Activated naive CD4-positive, alpha-beta T cell treated with anti-CD3 and anti-CD28 coated beads, Interleukin-2, amount 10 ng/mL, durations not matched to agents 7 days and 5 days (primary cell): ENCODE measurements at regions not wholly inside any gene's neighbourhood (a gene's known extent, or its start where the extent isn't known, plus 50 kb on each side); places are given as distances from the start of the nearest gene placed in this dataset.

ENCODE experiments used
- CTCF ChIA-PET: fragments of 350-600 bp; sonication (Branson Sonifier 250); formaldehyde crosslinking; loops from one replicate; lab custom pipeline; 2021; ENCODE audit warnings: antibody characterized with exemption; lab: Charles Lee
- DNase-seq: peaks from one replicate; pipeline ENCODE4 v3.0.0-alpha.2; 2020
- H3K27ac Mint-ChIP-seq: one replicate; pipeline ENCODE4 v1.8.0; 2021; ENCODE audit warnings: mild to moderate bottlenecking, moderate library complexity, mixed read lengths
- H3K27me3 Mint-ChIP-seq: one replicate; pipeline ENCODE4 v1.8.0; 2021; ENCODE audit warnings: mild to moderate bottlenecking, mixed read lengths
- H3K36me3 Mint-ChIP-seq: one replicate; pipeline ENCODE4 v1.8.0; 2021; ENCODE audit warnings: mixed read lengths
- H3K4me1 Mint-ChIP-seq: one replicate; pipeline ENCODE4 v1.8.0; 2021; ENCODE audit warnings: mixed read lengths
- H3K4me3 Mint-ChIP-seq: one replicate; pipeline ENCODE4 v1.8.0; 2021; ENCODE audit warnings: mild to moderate bottlenecking, moderate library complexity, mixed read lengths
- H3K9me3 Mint-ChIP-seq: one replicate; pipeline ENCODE4 v1.8.0; 2021; ENCODE audit warnings: mixed read lengths

DNA sequence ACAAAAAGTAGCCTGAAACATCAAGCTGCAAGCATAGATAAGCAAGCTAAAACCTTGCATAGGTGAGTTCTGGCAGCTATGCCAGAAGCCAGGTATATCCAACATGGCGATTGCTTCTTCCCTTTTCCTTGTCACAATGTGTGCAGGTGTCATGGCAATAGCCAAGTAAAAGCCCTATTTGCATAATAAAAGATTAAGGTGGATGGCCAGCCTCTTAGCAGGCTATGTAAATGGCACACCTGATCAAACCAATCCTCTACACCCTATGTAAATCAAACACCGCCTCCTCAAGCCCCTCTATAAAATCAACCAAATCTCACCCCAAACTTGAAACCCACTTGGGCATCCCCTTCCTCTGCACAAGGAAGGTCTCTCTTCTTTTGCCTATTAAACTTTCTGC, 366.8 kb downstream of the VGLL3 start:
- H3K4me3 Mint-ChIP-seq, result no peak overlapping the region
- H3K27me3 Mint-ChIP-seq, result no peaks in the 10 kb centered on the region
- H3K4me1 Mint-ChIP-seq, result no peaks in the 10 kb centered on the region
- no peaks in the 10 kb centered on the region for H3K36me3 Mint-ChIP-seq
- no peaks in the 10 kb centered on the region for H3K9me3 Mint-ChIP-seq
- DNase-seq, result no peak
- CTCF ChIA-PET, result no interaction called here
- no peak overlapping the region for H3K27ac Mint-ChIP-seq

DNA sequence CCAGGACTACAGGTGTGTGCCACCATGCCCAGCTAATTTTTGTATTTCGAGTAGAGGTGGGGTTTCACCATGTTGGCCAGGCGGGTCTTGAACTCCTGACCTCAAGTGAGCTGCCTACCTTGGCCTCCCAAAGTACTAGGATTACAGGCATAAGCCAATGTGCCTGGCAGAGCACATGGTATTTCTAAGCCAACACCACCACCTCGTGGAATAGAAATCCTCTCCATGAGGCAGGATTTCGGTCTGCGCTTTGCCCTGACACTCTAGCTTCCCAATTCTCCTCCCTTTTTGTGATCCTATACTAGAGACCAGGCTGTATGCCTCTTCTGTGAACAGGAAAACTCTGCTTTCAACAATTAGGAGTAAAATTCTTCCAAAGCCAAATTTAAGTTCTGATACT, 372.2 kb downstream of the VGLL3 start:
- Mint-ChIP-seq H3K36me3 (no peaks in the 10 kb centered on the region), H3K27ac (no peak overlapping the region), H3K4me1 (no peaks in the 10 kb centered on the region), H3K27me3 (no peaks in the 10 kb centered on the region), H3K9me3 (peaks cover 9% of the 10 kb centered on the region), H3K4me3 (no peak overlapping the region)
- CTCF ChIA-PET, result no interaction called here
- no peak for DNase-seq

DNA sequence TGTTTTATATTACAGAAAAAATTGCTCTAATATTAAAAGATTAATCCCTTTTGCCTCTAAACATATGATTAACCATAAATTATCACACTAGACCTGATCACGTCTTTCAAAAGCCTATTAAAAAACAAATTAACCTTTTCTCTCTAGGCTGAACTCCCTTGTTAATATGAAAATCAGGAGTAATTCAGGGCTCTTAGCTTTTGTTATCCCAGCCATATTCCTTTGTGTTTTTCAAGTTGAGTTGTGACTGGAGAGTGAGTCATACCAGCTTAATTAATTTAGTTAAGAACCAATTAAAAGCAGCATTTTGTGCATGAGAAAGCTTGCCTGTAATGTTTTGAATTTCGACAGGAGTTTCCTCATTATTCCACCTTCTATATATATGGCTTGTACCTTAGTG, 385.8 kb downstream of the VGLL3 start:
- no peak for DNase-seq
- no peaks in the 10 kb centered on the region for H3K36me3 Mint-ChIP-seq
- H3K27me3 Mint-ChIP-seq, result no peaks in the 10 kb centered on the region
- CTCF ChIA-PET, result no interaction called here
- no peaks in the 10 kb centered on the region for H3K4me1 Mint-ChIP-seq
- H3K9me3 Mint-ChIP-seq, result peaks cover 21% of the 10 kb centered on the region
- no peak overlapping the region for H3K4me3 Mint-ChIP-seq
- no peak overlapping the region for H3K27ac Mint-ChIP-seq

DNA sequence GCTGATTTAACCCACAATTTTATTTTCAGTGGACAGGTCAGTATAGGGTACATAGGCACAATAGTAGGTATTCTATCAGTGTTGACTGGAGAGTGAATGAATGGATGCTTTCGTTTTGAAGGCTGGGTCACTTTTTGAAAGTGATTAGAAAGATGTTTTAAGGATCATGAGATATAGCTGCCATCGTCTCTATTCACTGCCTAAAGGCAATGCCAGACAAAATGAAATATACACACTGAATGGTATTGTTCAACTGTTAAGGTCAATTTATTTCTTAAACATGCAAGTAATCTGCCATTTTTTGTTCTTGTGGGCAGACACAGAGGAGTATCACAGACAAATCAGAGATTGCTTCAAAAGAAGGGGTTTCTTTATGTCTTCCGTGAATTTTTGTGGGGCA, 395.3 kb downstream of the VGLL3 start:
- Mint-ChIP-seq H3K9me3 (peaks cover 12% of the 10 kb centered on the region), H3K27ac (no peak overlapping the region), H3K4me1 (no peaks in the 10 kb centered on the region), H3K4me3 (no peak overlapping the region), H3K36me3 (no peaks in the 10 kb centered on the region), H3K27me3 (no peaks in the 10 kb centered on the region)
- CTCF ChIA-PET, result no interaction called here
- no peak for DNase-seq

DNA sequence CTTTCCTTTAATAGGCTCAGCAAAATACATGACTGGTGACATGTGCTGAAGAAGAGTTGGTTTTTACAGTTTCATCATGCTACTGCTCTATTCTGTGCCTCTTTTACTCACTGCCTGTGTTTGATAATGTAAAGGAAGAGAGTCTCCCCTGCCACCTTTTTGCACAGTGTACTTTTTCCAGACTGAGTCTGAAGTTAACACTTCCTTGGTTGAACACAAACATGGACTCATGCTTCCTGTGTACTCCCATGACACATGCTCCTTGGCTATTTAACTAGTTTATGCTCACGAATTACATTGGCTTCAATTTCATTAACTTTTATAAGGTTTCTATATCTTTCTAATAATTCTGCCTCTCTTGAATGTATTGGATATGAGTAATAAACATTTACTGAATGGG, 396.1 kb downstream of the VGLL3 start:
- CTCF ChIA-PET, result no interaction called here

DNA sequence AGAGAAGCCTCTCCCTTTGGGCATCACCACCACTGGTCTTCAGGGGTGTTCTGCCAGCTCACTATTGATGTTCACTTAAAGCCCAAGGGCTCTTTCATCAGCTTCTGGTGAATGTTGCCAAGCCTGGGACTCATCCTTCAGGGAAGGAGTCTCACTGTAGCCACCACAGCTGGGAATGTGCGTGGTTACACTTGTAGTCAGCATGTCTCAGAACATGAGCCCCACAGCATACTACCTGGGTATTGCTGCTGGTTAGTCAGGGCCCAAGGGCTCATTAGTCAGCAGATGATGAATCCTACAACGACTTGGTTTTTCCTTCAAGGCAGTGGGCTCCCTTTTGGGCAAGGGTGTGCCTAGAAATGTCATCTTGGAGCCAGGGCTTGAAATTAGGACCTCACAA, 412.9 kb downstream of the VGLL3 start:
- no peaks in the 10 kb centered on the region for H3K27me3 Mint-ChIP-seq

More for the DNA sequence above, 396.1 kb downstream of the VGLL3 start:
- peaks cover 14% of the 10 kb centered on the region for H3K9me3 Mint-ChIP-seq
- H3K27me3 Mint-ChIP-seq, result no peaks in the 10 kb centered on the region
- DNase-seq, result no peak
- no peak overlapping the region for H3K27ac Mint-ChIP-seq
- no peaks in the 10 kb centered on the region for H3K36me3 Mint-ChIP-seq
- H3K4me3 Mint-ChIP-seq, result no peak overlapping the region
- no peaks in the 10 kb centered on the region for H3K4me1 Mint-ChIP-seq

DNA sequence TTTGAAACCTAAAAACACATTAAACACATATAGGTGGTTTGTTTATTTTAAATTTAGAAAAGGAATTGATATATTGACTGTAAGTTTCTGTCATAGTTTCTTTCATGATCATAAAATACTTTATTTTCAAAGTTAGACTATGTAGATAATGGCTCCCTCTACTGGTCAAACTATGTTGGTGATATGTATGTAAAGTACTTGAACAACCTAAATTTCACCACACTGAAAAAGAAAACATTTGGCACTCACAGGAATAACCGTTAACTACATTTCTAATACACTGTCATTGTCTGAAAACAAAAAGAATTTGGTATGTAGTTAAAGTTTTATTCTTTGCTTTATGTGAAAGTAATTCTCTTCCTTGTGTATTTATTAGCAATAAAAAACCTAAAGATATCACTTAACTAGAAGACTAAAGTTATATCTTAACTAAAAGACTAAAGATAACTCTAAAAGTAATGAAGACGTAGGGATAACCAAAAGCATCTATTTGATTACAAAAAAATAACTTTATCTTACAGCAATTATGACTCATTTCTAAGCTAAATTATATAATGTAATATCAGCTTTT, 427.5 kb downstream of the VGLL3 start:
- H3K27ac Mint-ChIP-seq, result no peak overlapping the region
- CTCF ChIA-PET, result interaction anchor here (2.0 kb wide), 1 partner anchor 742 kb away, joined by 5 read pairs; no protein-coding TSS in a partner anchor

More for the DNA sequence above, 412.9 kb downstream of the VGLL3 start:
- H3K36me3 Mint-ChIP-seq, result no peaks in the 10 kb centered on the region
- DNase-seq, result no peak
- CTCF ChIA-PET, result no interaction called here
- H3K9me3 Mint-ChIP-seq, result peaks cover 9% of the 10 kb centered on the region
- H3K4me3 Mint-ChIP-seq, result no peak overlapping the region
- H3K27ac Mint-ChIP-seq, result no peak overlapping the region
- H3K4me1 Mint-ChIP-seq, result no peaks in the 10 kb centered on the region

DNA sequence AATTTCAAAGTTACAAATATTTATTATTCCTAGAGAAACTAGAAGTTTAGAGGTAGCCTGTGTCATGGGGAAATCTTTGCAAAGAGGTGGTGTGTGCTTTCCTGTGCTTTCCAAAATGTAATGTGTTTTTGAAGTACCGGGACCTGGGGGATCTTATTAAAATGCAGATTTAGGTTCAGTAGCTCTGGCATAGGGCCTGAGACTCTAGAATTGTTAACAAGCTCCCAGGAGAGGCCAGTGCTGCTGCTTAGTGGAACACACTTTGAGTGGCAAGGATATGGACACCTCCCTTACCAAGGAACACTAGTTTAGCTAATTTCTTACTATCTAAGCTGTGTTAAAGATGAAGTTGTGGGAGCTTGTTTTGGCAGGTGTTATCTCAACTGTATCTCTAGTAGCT, 428.9 kb downstream of the VGLL3 start:
- Mint-ChIP-seq H3K27ac (no peak overlapping the region), H3K4me3 (no peak overlapping the region), H3K36me3 (no peaks in the 10 kb centered on the region), H3K9me3 (no peaks in the 10 kb centered on the region), H3K4me1 (no peaks in the 10 kb centered on the region), H3K27me3 (no peaks in the 10 kb centered on the region)
- no peak for DNase-seq
- CTCF ChIA-PET, result no interaction called here

More for the DNA sequence above, 427.5 kb downstream of the VGLL3 start:
- DNase-seq, result no peak
- Mint-ChIP-seq H3K36me3 (no peaks in the 10 kb centered on the region), H3K4me3 (no peak overlapping the region), H3K4me1 (no peaks in the 10 kb centered on the region), H3K9me3 (no peaks in the 10 kb centered on the region), H3K27me3 (no peaks in the 10 kb centered on the region)

DNA sequence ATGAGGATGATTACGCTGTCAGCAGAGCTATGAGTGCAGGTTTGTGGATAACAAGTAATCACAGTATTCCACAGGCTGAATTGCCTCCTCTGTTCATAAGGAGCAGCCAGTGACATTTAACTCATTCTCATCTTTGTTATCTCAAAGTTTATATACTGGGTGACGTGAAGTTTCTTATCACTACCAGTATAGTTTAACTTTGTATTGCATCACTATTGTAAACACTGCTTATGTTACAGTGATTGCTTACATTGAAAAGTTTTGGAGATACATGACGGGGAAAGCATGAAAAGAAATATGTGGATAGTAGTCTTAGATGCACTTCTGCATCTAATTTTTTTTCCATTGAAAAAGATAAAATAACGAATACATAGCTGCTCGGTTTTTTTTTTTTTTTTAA, 429.7 kb downstream of the VGLL3 start:
- Mint-ChIP-seq H3K36me3 (no peaks in the 10 kb centered on the region), H3K4me1 (no peaks in the 10 kb centered on the region), H3K9me3 (no peaks in the 10 kb centered on the region), H3K27ac (no peak overlapping the region), H3K27me3 (no peaks in the 10 kb centered on the region), H3K4me3 (no peak overlapping the region)
- no peak for DNase-seq
- CTCF ChIA-PET, result no interaction called here

DNA sequence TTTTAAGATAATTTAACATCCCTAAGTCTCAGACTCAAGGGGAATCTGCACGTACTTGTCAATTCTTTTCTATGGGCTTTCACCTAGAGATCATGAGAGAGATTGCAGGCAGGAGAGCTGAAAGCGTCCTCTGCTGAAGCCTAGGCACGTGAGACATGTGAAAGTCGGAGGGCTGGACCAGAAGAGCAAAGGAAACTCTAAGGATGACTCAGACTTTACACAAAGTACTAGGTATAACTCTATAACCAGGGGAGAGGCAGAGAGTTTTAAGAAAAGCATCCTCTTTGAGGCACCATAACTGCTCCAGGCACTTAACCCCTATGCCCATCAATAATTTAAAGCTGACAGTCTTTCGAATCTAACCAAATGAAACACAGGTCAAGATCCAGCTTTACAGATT, 436.6 kb downstream of the VGLL3 start:
- Mint-ChIP-seq H3K36me3 (no peaks in the 10 kb centered on the region), H3K27ac (no peak overlapping the region), H3K27me3 (no peaks in the 10 kb centered on the region), H3K4me3 (no peak overlapping the region), H3K4me1 (no peaks in the 10 kb centered on the region), H3K9me3 (no peaks in the 10 kb centered on the region)
- CTCF ChIA-PET, result no interaction called here
- DNase-seq, result no peak

DNA sequence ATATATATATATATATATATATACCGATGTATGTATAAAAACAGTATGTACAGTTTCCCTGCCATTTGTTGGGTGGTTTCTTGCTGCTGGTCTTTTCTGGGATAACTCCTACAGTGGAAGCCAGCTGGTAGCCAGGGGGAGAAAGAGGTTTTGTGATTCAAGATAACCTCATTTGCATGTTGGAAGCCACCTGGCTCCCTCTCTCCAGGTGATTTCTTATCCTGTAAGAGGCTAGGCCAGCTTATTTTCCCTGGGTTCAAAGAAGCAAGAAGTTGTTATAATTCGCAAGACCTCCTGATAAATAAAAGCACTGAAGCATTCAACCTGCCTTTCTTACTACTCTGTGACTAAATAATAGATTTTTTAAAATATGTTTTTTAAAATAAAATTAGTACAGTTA, 443.3 kb downstream of the VGLL3 start:
- no peaks in the 10 kb centered on the region for H3K36me3 Mint-ChIP-seq
- no peaks in the 10 kb centered on the region for H3K27me3 Mint-ChIP-seq
- H3K4me1 Mint-ChIP-seq, result no peaks in the 10 kb centered on the region
- H3K27ac Mint-ChIP-seq, result no peak overlapping the region
- no peak for DNase-seq
- no peaks in the 10 kb centered on the region for H3K9me3 Mint-ChIP-seq
- H3K4me3 Mint-ChIP-seq, result no peak overlapping the region
- CTCF ChIA-PET, result no interaction called here

DNA sequence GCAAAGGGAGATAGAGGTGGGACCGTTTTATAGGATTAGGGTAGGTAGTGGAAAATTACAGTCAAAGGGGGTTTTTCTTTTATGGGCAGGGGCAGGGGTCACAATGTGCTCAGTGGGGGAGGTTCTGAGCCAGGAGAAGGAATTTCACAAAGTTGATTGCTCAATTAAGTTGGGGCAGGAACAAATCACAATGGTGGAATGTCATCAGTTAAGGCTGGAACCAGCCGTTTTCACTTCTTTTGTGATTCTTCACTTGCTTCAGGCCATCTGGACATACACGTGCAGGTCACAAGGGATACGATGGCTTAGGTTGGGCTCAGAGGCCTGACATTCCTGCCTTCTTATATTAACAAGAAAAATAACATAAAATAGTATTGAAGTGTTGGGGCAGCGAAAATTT, 453.8 kb downstream of the VGLL3 start:
- H3K9me3 Mint-ChIP-seq, result peaks cover 3% of the 10 kb centered on the region
- CTCF ChIA-PET, result no interaction called here
- H3K36me3 Mint-ChIP-seq, result no peaks in the 10 kb centered on the region

DNA sequence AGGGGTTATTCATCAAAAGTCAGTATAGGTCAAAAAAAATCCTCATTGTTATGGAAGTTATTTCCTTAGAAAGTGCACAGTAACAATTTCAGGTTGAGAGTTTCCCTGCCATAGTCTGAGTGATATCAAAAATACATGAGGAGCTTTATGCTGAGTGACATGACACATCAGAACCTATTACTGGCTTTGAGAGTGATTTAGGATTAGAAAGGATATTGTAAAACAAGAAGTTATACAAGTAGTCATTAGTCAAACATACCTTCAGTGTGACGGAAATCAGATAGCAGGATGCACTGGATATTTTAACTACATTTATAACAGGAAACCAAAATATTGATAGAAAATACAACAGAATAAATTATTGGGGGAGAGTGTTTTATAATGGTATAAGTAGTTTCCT, 471.1 kb downstream of the VGLL3 start:
- no peaks in the 10 kb centered on the region for H3K36me3 Mint-ChIP-seq
- no peak overlapping the region for H3K4me3 Mint-ChIP-seq
- no peak for DNase-seq
- H3K9me3 Mint-ChIP-seq, result no peaks in the 10 kb centered on the region
- H3K27me3 Mint-ChIP-seq, result no peaks in the 10 kb centered on the region
- CTCF ChIA-PET, result no interaction called here
- no peak overlapping the region for H3K27ac Mint-ChIP-seq
- H3K4me1 Mint-ChIP-seq, result no peaks in the 10 kb centered on the region

More for the DNA sequence above, 453.8 kb downstream of the VGLL3 start:
- DNase-seq, result no peak
- Mint-ChIP-seq H3K27ac (no peak overlapping the region), H3K27me3 (no peaks in the 10 kb centered on the region), H3K4me3 (no peak overlapping the region), H3K4me1 (no peaks in the 10 kb centered on the region)

DNA sequence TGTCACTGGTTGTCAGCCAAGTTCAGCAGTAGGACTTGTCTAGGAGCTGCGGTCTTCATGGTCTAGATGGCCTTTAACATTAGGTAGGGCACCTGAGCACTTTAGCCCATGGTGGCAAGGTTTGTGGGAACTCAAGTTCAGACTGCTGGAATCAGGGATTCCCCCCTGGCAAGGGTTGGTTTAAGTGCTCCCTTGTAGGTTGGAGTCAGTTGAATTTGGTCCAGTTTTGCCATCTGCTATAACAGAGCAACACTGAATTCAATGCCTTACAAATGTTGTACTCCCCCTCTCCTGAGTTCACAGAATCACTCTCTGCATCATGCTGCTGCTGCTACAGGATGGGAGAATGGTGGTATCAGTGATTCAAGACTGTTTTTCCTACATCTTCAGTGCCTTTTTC, 509.3 kb downstream of the VGLL3 start:
- Mint-ChIP-seq H3K4me1 (no peaks in the 10 kb centered on the region), H3K9me3 (peaks cover 2% of the 10 kb centered on the region), H3K27me3 (no peaks in the 10 kb centered on the region), H3K4me3 (no peak overlapping the region), H3K27ac (no peak overlapping the region), H3K36me3 (no peaks in the 10 kb centered on the region)
- CTCF ChIA-PET, result no interaction called here
- DNase-seq, result no peak

DNA sequence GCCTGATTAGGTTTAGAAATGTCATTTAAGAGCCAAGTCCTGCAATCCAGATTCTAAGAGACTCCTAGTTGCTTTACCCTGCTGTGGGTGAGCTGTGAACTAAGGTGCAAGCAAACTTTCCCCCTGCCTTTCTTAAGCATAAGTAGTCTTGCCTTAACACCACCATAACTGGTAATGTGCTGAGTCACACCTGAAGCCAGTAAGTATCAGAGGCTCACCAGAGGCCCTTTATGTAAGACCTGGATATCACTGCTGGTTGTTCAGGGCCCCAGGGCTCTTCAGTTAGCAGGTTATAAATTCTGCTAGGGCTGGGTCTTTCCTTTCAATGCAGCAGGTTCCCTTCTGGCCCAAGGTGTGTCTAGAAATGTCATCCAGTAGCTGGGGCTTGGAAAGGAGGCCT, 509.9 kb downstream of the VGLL3 start:
- CTCF ChIA-PET, result no interaction called here
- Mint-ChIP-seq H3K4me1 (no peaks in the 10 kb centered on the region), H3K27ac (no peak overlapping the region), H3K9me3 (peaks cover 2% of the 10 kb centered on the region), H3K36me3 (no peaks in the 10 kb centered on the region), H3K27me3 (no peaks in the 10 kb centered on the region), H3K4me3 (no peak overlapping the region)
- DNase-seq, result no peak

DNA sequence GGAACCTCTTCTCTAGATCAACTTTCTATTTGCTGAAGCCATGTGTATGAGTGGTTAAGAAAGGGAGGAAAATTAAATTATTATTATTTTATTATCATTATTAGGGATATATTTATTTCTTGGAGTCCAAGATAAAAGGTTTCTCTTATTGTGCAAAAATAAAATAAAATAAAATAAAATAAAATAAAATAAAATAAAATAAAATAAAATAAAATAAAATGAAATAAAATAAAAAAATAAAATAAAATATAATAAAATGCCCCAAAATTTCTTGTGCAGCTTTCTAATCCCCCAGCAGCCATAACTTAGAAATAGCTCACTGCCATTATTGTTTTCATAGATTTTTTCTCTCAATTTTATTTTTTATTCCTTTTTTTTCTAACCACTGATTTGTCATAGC, 526.8 kb downstream of the VGLL3 start:
- Mint-ChIP-seq H3K36me3 (no peaks in the 10 kb centered on the region), H3K4me3 (no peak overlapping the region), H3K4me1 (no peaks in the 10 kb centered on the region), H3K27me3 (no peaks in the 10 kb centered on the region), H3K27ac (no peak overlapping the region), H3K9me3 (no peaks in the 10 kb centered on the region)
- DNase-seq, result no peak
- CTCF ChIA-PET, result no interaction called here
